ENCODE measurements at regions not wholly inside any gene's neighbourhood (a gene's known extent, or its start where the extent isn't known, plus 50 kb on each side); places are given as distances from the start of the nearest gene placed in this dataset.

DNA sequence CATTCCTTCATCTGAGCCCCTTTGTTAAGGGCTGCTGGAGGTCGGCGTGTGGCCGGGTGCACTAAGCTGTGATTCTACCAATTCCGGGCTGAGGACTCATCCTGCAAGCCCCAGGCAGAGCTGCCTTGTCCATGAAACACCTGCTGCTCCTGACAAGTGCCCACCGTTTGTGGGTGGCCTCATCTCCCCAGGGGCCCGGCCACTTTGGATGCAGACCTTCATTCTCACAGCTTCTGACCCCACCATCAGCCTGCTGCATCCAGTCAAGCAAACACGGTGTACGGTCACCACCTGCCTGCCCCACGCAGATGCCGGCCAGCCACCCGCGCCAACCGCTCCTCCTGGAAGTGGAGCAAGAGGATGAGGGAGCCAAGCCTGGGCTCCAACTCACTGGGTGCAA is 382.7 kb downstream of the THBS2 start:
- TF ChIP-seq EZH2 (IDR thresholded peaks at IDR 0.05) (no peak), POLR2AphosphoS5 (IDR thresholded peaks at IDR 0.05; ENCODE audit: borderline replicate concordance, low read depth, low read length) (no peak), FOXP2 (optimal IDR thresholded peaks at IDR 0.05; ENCODE audit: control extremely low read depth, extremely low read length, insufficient read depth) (no peak)
